GM12873 (cell line): ENCODE measurements at regions not wholly inside any gene's neighbourhood (a gene's known extent, or its start where the extent isn't known, plus 50 kb on each side); places are given as distances from the start of the nearest gene placed in this dataset.

Experiments used
- CTCF ChIP-seq: IDR thresholded peaks from 2 replicates; pipeline ENCODE4 v1.5.1; 2012; ENCODE audit warnings: low read depth, mild to moderate bottlenecking, moderate library complexity, low read length, control low read depth; ENCODE audit not compliant: insufficient read depth; ENCODE audit errors: missing control alignments

- TF ChIP-seq CTCF = no peak
Observed at GRCh38 chrX:35665311-35665710, 132.8 kb upstream of the MAGEB16 start.

DNA sequence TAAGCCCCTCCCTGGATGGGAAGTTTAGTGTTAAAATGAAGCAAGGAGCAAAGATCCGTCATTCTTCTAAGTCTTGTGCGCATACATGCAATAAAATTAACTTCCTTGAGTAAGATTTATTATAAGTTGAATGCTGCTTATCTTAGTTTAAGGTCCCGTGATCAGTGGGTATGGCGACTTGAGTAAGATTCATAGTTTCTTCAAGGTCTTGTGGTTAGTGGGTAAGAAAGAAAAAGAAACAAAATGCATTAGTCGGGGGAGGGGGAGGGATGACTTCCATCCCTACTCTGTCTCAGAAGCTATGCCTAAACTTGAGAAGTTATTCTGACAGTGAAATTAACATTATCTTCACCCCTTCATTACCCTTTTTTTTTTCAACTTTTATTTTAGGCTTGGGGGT lies 127.3 kb upstream of the MAGEB16 start:
- TF ChIP-seq CTCF = no peak

GRCh38 chrX:35675151-35675550 lies 123.0 kb upstream of the MAGEB16 start:
- TF ChIP-seq CTCF = no peak

- TF ChIP-seq CTCF = no peak
Observed at GRCh38 chrX:35680940-35681346, 117.2 kb upstream of the MAGEB16 start.

GRCh38 chrX:35682476-35682875 lies 115.7 kb upstream of the MAGEB16 start:
- TF ChIP-seq CTCF = no peak

DNA sequence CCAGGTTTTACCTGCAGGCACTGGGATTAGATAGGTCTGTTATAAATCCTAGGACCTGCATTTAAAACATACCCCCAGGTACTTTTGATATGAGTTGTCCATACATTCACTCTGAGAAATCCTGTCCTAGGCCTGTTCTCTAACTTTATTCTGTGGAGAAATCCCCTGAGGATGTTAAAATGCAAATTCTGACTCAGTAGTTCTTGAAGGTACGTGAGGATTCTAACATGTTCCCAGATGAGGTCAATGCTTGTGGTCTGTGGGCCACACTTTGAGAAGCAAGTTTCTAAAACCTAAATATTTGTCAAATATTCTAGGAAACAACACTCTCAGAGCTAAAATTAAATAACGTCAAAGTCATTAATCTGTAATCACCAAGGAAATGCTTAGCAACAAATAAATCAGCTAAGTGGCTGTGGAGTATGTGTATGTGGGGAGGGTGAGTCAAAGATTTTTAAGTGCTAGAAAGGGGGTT lies 101.3 kb upstream of the MAGEB16 start:
- TF ChIP-seq CTCF = no peak

DNA sequence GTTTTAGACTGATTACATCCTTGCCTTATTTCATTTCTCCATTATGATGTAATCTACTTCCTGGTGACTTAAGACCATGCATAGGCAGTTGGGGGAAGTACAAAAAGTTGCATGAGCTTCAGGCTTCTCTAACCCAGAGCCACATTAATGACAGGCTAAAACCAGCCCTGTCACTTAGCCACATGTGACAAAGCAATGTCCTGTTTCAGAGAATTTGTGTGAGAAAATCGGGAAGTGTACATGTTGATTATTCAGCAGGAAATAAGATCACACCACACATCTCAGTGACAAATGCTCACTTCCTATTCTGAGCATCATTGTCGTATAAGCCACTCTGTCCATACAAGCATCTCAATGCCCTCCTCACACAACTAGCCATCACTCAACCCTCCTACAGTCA lies 98.5 kb upstream of the MAGEB16 start:
- no peak for TF ChIP-seq CTCF
